ENCODE measurements at regions not wholly inside any gene's neighbourhood (a gene's known extent, or its start where the extent isn't known, plus 50 kb on each side); places are given as distances from the start of the nearest gene placed in this dataset.

DNA sequence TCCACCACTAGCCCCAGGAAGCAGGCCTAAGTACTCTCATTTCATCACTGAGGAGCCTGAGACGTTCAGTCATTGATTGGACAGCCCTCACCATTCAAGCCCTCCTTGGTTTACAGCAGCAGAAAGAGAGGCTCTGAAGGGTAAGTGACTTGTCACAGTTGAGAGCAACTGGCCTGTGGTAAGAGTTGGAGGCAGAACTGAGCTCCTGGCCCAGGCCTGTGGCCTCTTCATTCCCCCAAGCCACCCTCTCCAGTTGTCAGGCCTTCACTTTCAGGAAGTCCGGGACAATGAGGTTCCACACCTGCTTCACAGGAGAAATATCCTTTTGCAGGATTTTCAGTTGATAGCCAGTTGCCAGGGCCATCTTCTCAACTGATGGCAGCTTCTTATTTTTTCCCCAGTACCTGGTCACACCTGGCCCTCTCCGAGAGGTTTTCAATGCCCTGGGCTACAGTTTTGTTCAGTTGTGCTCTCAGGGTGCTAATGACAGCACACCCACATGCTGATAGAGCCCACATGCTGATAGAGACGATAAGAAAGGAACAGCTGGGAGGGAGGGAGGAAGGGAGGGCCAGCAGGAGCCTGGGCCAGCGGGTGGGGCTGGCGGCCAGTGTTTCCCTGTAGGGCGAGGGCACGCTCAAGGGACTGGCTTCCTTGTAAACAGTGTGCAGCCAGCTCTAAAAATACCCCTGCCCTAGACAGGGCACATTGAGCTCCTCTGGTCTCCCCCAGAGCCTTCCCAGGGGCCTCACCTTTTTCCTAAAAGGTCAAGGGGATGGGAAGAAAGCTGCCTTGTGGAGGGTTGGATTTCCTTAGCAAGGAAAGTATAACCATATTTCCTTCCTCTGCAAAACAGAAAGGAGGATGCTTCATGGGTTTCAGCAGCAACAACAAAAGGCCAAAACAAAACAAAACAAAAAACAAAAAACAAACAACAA, 112.7 kb upstream of the JUN start:
- TF ChIP-seq, protein P1, sequence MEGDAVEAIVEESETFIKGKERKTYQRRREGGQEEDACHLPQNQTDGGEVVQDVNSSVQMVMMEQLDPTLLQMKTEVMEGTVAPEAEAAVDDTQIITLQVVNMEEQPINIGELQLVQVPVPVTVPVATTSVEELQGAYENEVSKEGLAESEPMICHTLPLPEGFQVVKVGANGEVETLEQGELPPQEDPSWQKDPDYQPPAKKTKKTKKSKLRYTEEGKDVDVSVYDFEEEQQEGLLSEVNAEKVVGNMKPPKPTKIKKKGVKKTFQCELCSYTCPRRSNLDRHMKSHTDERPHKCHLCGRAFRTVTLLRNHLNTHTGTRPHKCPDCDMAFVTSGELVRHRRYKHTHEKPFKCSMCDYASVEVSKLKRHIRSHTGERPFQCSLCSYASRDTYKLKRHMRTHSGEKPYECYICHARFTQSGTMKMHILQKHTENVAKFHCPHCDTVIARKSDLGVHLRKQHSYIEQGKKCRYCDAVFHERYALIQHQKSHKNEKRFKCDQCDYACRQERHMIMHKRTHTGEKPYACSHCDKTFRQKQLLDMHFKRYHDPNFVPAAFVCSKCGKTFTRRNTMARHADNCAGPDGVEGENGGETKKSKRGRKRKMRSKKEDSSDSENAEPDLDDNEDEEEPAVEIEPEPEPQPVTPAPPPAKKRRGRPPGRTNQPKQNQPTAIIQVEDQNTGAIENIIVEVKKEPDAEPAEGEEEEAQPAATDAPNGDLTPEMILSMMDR (IDR thresholded peaks at IDR 0.05) = no peak

DNA sequence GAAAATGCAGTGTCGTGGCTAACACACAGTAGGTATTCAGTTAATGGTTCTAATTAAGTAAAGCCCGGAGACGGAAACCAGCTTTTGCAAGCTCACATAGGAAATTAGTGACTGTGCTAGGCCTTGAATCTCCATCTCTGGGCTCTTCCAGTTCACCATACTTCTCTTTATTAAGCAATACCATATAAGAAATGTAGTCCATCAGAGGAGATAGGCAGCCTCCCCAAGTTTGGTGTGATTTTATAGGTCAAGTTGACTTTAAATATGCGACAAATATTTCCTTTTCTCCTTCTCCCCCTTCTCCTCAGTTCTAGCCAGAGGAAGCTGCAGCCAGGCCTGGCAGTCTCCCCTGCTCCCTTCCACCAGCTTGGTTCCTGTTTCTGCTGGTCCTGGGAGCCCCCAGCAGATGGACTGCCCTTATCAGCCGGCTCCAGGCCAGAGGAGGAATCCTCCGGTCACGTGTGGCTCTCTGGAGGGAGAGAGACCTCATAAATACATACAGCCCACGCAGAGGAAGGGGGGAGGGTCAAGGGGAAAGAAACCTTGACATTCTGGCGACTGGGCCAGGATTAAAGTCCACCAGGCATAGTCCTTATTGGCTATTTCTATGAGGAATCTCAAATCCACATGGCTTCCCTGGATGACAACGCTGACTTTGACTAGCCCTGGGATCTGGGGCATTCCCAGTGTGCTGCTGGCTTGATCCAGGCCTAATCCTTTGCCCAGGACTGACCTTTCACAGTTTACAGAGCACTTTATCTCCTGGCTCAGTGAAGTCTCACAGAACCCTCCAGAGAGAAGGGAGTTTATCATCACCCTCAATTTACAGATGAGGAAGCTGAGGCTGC, 115.1 kb upstream of the JUN start:
- TF ChIP-seq, protein P1 (IDR thresholded peaks at IDR 0.05) = no peak

DNA sequence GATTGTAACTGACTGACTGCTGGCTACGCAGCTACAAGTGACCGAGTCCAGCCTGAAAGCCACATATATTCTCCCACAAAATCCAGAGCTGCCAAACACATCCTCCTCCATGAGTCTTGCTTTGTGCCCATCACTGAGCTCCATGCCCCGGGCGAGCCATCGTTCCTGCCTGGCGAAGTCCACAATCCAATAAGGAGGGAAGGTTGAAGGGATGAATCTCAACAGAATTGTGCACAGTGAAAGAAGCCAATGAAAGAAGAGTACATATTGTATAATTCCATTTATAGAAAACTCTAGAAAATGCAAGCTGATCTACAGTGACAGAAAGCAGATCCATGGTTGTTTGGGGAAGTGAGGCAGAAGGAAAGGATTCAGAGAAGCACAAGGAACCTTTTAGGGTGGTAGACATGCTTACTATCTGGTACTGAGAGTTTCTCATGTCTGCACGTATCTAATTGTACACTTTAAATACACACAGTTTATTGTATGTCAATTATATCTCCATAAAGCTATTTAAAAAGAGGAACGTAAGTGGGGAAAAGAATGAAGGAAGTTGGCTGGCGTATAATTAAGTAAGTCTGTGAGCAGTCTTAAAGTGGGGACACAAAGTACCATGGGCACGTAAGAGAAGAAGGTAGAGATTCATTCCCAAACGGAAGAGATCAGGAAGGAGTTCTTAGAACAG, 115.9 kb upstream of the JUN start:
- TF ChIP-seq, protein P1 (IDR thresholded peaks at IDR 0.05) = no peak

DNA sequence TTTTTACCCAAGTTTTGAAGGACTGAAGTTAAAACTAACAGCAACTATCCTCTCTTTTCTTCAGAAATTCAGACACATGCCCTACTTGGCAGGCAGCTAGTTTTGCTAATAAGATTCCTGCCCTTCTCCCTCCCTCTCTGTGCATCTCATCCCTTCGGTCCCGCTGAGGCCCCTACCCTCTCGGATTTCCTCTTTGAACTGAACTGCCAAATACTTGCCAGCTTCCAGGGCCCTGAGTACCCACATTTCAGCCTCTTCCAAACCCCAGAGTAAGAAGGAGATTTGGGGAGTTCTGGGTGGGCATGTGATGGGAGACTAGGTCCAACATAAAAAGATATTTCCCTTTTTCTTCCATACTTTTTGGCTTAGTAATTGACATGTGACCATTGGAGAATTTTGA, 116.5 kb upstream of the JUN start:
- TF ChIP-seq, protein P1 (IDR thresholded peaks at IDR 0.05) = no peak

DNA sequence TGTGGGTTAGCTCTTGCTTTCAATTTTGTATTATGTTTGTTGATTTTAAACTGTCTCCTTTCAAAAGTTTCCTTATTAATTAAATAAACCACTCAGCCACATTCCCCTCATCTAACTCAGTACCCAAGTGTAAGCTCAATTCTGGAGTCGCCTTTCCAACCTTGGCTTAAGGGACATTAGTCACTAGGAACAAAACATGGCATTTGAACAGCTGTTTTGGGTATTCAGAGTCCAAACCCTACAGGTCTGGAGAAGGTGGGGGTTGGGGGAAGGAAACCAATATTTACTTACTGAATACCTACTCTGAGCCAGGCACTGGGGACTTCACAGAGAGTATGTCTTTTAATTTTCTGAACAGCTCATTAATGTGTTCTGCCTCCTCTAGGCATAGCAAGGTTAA, 117.2 kb upstream of the JUN start:
- TF ChIP-seq, protein P1 (IDR thresholded peaks at IDR 0.05) = no peak

DNA sequence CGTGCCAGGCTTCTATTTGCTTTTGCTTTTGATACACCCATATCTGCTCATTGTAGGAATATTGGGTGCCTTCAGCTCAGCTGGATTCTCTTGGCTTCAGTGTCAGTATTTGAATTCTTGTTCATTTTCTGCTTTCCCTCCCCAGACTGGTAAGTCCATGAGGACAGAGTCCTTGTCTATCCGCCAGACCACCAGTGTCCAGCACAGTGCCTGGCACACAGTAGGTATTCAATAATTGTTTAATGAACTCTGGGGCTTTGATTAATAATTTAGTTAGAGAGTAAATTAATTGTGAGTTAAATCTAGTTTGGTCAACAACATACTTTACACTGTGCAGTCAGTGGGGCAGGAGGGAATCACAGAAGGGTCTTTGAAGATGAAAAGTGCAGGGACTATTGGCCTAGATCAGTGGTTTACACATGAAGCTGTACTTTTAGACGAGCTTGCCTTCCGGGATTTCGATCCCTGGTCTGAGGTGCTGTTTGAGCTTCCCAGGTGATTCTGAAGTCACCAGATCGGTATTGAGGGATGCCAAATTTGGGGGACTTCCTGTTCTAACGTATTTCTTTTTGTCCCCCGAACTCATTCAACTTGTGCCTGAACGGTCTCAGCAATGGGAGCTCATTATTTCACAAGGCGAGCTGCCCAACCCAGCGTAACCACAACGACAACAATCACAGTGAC, 119.1 kb upstream of the JUN start:
- TF ChIP-seq, protein P1 (IDR thresholded peaks at IDR 0.05) = no peak
